ENCODE measurements at regions not wholly inside any gene's neighbourhood (a gene's known extent, or its start where the extent isn't known, plus 50 kb on each side); places are given as distances from the start of the nearest gene placed in this dataset.

GRCh38 chr16:54651440-54652195 lies 279.0 kb upstream of the IRX5 start:
- no peak for TF ChIP-seq POLR2A (IDR thresholded peaks at IDR 0.05)
- TF ChIP-seq, protein P1, sequence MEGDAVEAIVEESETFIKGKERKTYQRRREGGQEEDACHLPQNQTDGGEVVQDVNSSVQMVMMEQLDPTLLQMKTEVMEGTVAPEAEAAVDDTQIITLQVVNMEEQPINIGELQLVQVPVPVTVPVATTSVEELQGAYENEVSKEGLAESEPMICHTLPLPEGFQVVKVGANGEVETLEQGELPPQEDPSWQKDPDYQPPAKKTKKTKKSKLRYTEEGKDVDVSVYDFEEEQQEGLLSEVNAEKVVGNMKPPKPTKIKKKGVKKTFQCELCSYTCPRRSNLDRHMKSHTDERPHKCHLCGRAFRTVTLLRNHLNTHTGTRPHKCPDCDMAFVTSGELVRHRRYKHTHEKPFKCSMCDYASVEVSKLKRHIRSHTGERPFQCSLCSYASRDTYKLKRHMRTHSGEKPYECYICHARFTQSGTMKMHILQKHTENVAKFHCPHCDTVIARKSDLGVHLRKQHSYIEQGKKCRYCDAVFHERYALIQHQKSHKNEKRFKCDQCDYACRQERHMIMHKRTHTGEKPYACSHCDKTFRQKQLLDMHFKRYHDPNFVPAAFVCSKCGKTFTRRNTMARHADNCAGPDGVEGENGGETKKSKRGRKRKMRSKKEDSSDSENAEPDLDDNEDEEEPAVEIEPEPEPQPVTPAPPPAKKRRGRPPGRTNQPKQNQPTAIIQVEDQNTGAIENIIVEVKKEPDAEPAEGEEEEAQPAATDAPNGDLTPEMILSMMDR (IDR thresholded peaks at IDR 0.05), result no peak
- intact Hi-C loops (cut with DNase I; ENCODE audit: low total_unique reads), result no loop called here
- no peak overlapping the region for H3K4me3 ChIP-seq
- H3K27ac ChIP-seq, result no peak overlapping the region
- no peaks in the 10 kb centered on the region for H3K36me3 ChIP-seq (ENCODE audit: low read depth, missing control alignments)
- H3K27me3 ChIP-seq, result no peaks in the 10 kb centered on the region
- H3K9me3 ChIP-seq, result no peaks in the 10 kb centered on the region
- DNase-seq, result no peak
- 47 to 60% methylated on average over 19 of the region's 19 CpGs for WGBS, 2 donors
- peaks cover 6% of the 10 kb centered on the region for H3K4me1 ChIP-seq

DNA sequence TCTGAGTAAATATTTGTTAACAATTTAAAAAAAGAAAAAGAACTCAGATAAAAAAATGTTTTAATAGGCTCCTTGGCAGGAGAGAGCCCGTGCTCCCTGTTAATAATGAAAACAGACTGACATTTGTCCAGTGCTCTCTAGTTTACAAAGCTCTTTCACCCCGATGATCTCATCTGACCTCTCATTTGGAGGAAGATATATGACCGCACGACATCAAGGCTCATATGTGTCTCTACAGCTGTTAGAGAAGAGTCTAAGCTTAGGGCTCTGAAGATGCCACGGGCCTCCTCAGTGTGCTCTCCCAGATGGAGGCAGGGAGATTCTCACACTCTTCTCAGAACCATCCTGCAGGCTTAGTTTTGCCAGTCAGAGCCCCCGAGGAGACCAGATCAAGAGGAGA lies 280.8 kb upstream of the IRX5 start:
- no peaks in the 10 kb centered on the region for H3K27me3 ChIP-seq
- intact Hi-C loops (cut with DNase I; ENCODE audit: low total_unique reads), result no loop called here
- H3K4me3 ChIP-seq, result no peak overlapping the region
- no peak overlapping the region for H3K27ac ChIP-seq
- H3K36me3 ChIP-seq (ENCODE audit: low read depth, missing control alignments), result no peaks in the 10 kb centered on the region
- DNase-seq, result no peak
- H3K4me1 ChIP-seq, result no peaks in the 10 kb centered on the region
- TF ChIP-seq, protein P1 (IDR thresholded peaks at IDR 0.05), result no peak
- TF ChIP-seq POLR2A (IDR thresholded peaks at IDR 0.05), result no peak
- WGBS, 2 donors, result 56 to 57% methylated on average over 6 of the region's 6 CpGs
- H3K9me3 ChIP-seq, result no peaks in the 10 kb centered on the region

GRCh38 chr16:54648575-54648974 lies 282.1 kb upstream of the IRX5 start:
- 75 to 83% methylated on average over 10 of the region's 10 CpGs for WGBS, 2 donors
- TF ChIP-seq, protein P1 (IDR thresholded peaks at IDR 0.05), result no peak
- TF ChIP-seq POLR2A (IDR thresholded peaks at IDR 0.05), result no peak
- Histone ChIP-seq H3K27ac (no peak overlapping the region), H3K4me1 (no peaks in the 10 kb centered on the region), H3K27me3 (no peaks in the 10 kb centered on the region), H3K36me3 (ENCODE audit: low read depth, missing control alignments) (no peaks in the 10 kb centered on the region), H3K4me3 (no peak overlapping the region), H3K9me3 (no peaks in the 10 kb centered on the region)
- DNase-seq, result no peak
- intact Hi-C loops (cut with DNase I; ENCODE audit: low total_unique reads), result no loop called here

DNA sequence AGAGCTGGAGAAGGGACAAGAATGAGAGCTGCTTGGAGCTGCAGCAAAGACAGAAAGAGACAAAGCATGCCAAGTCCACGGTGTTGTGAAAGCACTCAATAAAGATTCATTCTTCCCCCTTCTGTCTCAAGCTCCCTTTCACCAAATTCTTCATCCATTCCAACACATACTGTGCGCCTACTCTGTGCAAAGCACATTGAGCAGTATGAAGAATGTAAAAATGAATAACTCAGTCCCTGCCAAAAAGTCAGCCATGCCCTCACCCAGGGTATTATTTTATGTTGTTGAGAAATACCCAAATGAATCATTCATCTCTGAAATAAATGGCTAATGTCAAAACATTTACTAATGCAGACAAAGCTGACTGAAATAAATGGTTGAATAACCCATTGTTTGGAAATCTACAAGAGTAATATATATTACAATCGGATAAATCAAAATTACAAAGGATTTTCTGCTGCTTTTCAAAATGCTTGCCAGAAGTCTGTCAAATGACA lies 282.9 kb upstream of the IRX5 start:
- Histone ChIP-seq H3K4me1 (no peaks in the 10 kb centered on the region), H3K27me3 (no peaks in the 10 kb centered on the region), H3K36me3 (ENCODE audit: low read depth, missing control alignments) (no peaks in the 10 kb centered on the region), H3K27ac (no peak overlapping the region), H3K4me3 (no peak overlapping the region), H3K9me3 (no peaks in the 10 kb centered on the region)
- no peak for DNase-seq
- intact Hi-C loops (cut with DNase I; ENCODE audit: low total_unique reads), result no loop called here
- WGBS, 2 donors, result 80 to 91% methylated on average over 3 of the region's 3 CpGs
- TF ChIP-seq, protein P1 (IDR thresholded peaks at IDR 0.05), result no peak
- no peak for TF ChIP-seq POLR2A (IDR thresholded peaks at IDR 0.05)

DNA sequence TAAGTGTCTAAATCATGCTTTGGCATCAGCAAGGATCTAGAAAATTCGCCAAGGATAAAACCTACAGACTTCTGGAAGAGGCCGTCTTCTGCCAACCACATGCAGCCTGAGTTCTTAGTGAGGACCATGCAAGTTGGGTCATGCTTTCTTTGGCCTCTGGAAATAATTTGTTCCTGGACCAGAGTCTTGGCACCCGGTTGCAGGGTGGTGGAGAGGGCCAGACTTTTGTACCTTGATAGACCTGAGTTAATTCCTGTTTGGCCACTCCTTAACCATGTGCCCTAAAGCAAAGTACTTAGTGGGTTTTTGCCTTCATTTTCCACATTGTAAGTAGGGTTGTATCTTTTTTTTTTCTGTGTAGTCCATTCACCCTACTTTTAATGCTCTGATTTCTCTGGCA lies 283.4 kb upstream of the IRX5 start:
- no peak for DNase-seq
- no peaks in the 10 kb centered on the region for H3K36me3 ChIP-seq (ENCODE audit: low read depth, missing control alignments)
- no peaks in the 10 kb centered on the region for H3K4me1 ChIP-seq
- no peaks in the 10 kb centered on the region for H3K27me3 ChIP-seq
- no peak overlapping the region for H3K27ac ChIP-seq
- H3K4me3 ChIP-seq, result no peak overlapping the region
- TF ChIP-seq POLR2A (IDR thresholded peaks at IDR 0.05), result no peak
- WGBS, 2 donors, result 88 to 93% methylated on average over 3 of the region's 3 CpGs
- no peaks in the 10 kb centered on the region for H3K9me3 ChIP-seq
- intact Hi-C loops (cut with DNase I; ENCODE audit: low total_unique reads), result no loop called here
